GM21737 (cell line): ENCODE measurements at regions not wholly inside any gene's neighbourhood (a gene's known extent, or its start where the extent isn't known, plus 50 kb on each side); places are given as distances from the start of the nearest gene placed in this dataset.
"Not testable (repeated sequence)": the region's sequence is repeated elsewhere in the genome, so short reads cannot be mapped to it uniquely, and the experiment has no call there.

ENCODE experiments used
- ATAC-seq: cut with Tn5 transposase; IDR thresholded peaks from one replicate; pipeline ENCODE4 v1.9.1; 2021; ENCODE audit warnings: mild to moderate bottlenecking, moderate library complexity; ENCODE audit not compliant: unreplicated experiment

GRCh38 chr10:106395041-106395749, 769.3 kb downstream of the SORCS1 start:
- no peak for ATAC-seq

- ATAC-seq, result no peak
Measured at GRCh38 chr10:106392778-106393177, 771.7 kb downstream of the SORCS1 start.

DNA sequence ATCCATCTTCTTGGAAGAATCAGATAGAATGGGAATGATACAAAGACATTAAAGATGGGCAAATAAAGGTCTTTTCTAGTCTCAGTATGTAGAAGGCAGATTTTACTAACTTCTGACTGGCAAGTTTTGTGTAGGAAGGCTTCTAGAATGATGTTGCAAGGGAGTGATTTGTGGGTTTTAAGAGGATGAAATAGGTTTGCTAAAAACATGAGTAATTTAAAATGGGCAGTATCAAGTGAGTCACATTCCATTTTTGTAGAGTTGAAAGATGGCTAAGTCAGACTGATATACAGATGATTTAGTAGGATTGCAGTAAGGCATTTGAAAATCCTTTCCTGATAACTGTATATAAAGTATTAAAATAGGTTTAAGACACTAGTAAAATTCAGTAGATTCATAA, 777.4 kb downstream of the SORCS1 start:
- ATAC-seq, result no peak

- ATAC-seq, result no peak
Measured at GRCh38 chr10:106384496-106384895, 780.0 kb downstream of the SORCS1 start.

GRCh38 chr10:106380706-106381105, 783.8 kb downstream of the SORCS1 start:
- no peak for ATAC-seq

DNA sequence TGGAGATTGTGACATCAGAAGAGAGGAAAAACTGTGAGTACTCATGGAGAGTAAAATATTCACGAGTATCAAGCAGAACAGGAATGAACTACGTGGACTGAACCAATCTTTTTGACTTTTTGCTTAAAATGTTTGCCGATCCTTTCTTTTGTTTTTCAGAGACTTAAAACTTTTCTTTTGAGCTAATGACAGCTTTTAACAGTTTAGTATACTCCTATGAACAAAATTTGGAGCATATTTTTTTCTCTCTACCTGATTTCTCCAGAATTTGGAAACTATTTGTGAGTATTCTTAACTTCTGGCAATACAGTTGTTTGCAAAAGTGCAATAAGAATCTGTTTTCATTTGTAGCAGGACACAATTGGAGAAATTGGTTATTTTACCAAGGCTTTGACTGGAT, 786.3 kb downstream of the SORCS1 start:
- ATAC-seq, result no peak

- no peak for ATAC-seq
Measured at GRCh38 chr10:106370751-106371150, 793.8 kb downstream of the SORCS1 start.

DNA sequence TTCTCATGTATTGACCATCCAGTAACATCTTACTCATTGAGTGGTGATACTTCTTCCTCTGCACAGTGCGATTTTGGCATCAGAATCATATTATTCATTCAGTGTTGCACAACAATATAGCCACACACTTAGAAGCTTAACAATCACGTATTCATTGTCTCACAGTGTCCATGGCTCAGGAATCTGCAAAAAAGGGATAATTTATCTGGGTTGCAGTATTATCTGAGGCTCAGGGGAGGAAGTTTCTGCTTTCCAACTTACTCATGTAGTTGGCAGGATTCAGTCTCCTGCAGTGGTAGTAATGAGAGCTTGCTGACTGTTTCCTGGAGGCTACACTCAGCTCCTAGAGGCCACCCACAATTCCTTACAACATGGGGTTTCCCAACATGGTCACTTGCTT, 803.6 kb downstream of the SORCS1 start:
- no peak for ATAC-seq

- ATAC-seq, result no peak
Measured at GRCh38 chr10:106355450-106355849, 809.1 kb downstream of the SORCS1 start.

- no peak for ATAC-seq
Measured at GRCh38 chr10:106348933-106349332, 815.6 kb downstream of the SORCS1 start.

GRCh38 chr10:106347547-106347946, 817.0 kb downstream of the SORCS1 start:
- ATAC-seq, result no peak

- not testable (repeated sequence) for ATAC-seq
Measured at GRCh38 chr10:106343539-106343938, 821.0 kb downstream of the SORCS1 start.

DNA sequence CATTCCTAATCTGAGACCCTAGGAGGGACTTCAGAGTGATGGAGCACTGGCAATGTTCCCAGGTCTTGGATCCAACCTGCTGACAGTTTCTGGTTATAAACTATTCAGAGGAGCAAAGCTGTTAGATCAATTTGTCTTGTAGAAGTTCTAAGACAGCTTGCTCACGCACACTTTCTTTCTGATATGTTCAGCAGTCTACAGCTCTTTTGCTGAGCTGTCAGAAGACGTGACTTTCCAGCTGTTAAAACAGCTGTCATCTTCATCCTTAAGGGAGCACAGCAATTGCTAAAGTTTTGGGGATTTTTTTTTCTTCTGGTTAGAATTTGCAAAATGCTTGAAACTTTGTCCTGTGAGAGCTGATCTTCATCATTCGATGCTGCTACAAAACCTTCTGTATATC, 823.1 kb downstream of the SORCS1 start:
- no peak for ATAC-seq

DNA sequence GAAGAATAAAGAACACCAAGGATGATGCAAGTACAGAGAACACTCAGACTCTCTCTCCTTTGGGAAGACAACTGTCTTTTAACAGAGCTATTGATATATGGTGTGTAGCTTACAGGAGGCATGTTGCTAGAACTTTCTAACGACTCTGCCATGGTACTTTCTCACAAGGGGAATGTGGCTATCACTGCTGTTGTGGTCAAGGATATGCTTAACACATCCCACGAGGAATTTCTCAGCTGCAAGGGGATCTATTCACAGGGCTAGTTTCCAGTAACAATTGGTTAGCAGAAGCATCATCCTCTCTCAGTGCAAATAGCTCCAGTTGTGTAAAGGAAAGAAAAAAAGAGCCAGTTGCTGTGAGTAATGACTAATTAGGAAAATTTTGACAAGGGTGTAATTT, 826.0 kb downstream of the SORCS1 start:
- ATAC-seq, result no peak

DNA sequence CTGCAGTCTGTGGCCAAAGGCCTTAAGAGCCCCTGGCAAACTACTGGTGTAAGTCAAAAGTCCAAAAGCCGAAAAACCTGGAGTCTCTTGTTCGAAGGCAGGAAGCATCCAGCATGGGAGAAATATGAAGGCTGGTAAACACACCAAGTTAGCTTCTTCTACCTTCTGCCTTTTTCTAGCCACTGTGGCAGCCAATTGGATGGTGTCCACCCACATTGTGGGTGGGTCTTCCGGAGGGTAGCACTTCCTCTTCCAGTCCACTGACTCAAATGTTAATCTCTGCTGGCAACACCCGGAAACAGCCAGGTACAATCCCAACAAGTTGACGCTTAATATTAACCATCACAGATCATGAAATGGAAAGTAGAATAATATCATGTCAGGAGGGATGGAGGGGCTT, 827.6 kb downstream of the SORCS1 start:
- no peak for ATAC-seq

- no peak for ATAC-seq
Measured at GRCh38 chr10:106327747-106328146, 836.8 kb downstream of the SORCS1 start.

- ATAC-seq, result no peak
Measured at GRCh38 chr10:106320876-106321275, 843.6 kb downstream of the SORCS1 start.

DNA sequence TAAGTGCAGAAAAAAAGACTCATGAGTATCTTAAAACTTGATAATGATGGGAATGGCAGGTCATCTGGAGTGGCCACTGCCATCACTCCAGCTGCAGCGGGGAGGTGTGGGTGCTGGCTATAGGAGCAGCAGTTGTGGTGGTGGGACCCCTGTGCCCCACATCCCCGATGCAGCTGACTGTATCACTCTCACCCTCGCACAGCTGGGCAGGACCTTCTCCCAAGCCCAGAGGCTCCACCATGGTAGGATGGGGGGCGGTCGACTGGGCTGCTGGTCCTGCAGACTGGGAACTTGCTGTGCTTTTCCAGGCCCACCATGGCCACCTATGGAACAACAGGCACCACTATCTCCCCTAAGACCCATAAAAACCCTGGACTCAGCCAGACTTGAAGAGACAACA, 844.4 kb downstream of the SORCS1 start:
- ATAC-seq, result no peak

GRCh38 chr10:106317554-106317953, 847.0 kb downstream of the SORCS1 start:
- no peak for ATAC-seq

DNA sequence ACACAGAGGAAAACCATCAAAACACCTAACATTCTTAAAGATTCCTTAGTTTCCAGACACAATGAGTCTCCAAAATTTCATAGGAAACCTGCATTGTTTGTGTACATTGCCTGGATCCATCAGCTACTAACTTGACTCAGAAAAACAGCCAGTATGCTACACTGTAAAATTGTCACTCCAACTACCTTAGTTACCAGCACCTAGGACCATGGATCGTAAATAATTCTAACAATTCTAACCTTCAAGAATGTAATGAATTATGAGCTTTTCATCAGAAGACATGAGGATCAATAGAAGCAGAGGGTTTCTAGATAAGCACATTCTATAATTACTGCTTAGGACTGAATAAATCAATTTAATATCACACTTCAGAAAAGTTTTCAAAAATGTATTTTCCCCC, 851.5 kb downstream of the SORCS1 start:
- ATAC-seq, result no peak

GRCh38 chr10:106312087-106312486, 852.4 kb downstream of the SORCS1 start:
- no peak for ATAC-seq

GRCh38 chr10:106311590-106311989, 852.9 kb downstream of the SORCS1 start:
- ATAC-seq, result no peak

GRCh38 chr10:106310596-106310995, 853.9 kb downstream of the SORCS1 start:
- ATAC-seq, result no peak
